Prostate gland (tissue), 2 donors: ENCODE measurements at regions not wholly inside any gene's neighbourhood (a gene's known extent, or its start where the extent isn't known, plus 50 kb on each side); places are given as distances from the start of the nearest gene placed in this dataset.
"Not testable (repeated sequence)": the region's sequence is repeated elsewhere in the genome, so short reads cannot be mapped to it uniquely, and the experiment has no call there.

Experiments
- DNase-seq: peaks from one replicate; pipeline ENCODE4 v3.0.0-alpha.2; 2019; ENCODE audit warnings: low spot score
- H3K27ac ChIP-seq, 2 donors: fragments of 200-600 bp; sonication (generic); 2 replicates each; pipeline ENCODE4 v1.5.1; 2017 to 2019
- H3K27me3 ChIP-seq: fragments of 200-600 bp; sonication (generic); replicated peaks from 2 replicates; pipeline ENCODE4 v1.5.1; 2019; ENCODE audit not compliant: insufficient read depth
- H3K36me3 ChIP-seq, 2 donors: fragments of 200-600 bp; sonication (generic); 1 replicate in 1 of 2; 2 replicates in 1 of 2; pipeline versions ENCODE4 v1.5.1 to v1.8.1; 2017 to 2019
- H3K4me1 ChIP-seq: fragments of 200-600 bp; sonication (generic); replicated peaks from 2 replicates; pipeline ENCODE4 v1.5.1; 2019
- H3K4me3 ChIP-seq, 2 donors: fragments of 200-600 bp; sonication (generic); 2 replicates each; pipeline ENCODE4 v1.5.1; 2017 to 2019
- H3K9me3 ChIP-seq: fragments of 200-600 bp; sonication (generic); 2 replicates; pipeline ENCODE4 v1.5.1; 2017
- CTCF ChIP-seq, 4 experiments: fragments of 200-600 bp in 2 of 4; fragments of 450-650 bp in 2 of 4; sonication (generic) in 2 of 4; IDR thresholded peaks; 1 replicate in 3 of 4; 2 replicates in 1 of 4; pipeline ENCODE4 v1.5.1; 2016 to 2019; ENCODE audit warnings: antibody characterized with exemption in 4 of 4, mild to moderate bottlenecking in 2 of 4, moderate library complexity in 2 of 4
- POLR2A ChIP-seq: fragments of 450-650 bp; IDR thresholded peaks from one replicate; pipeline ENCODE4 v1.6.1; 2016; ENCODE audit warnings: antibody characterized with exemption, mild to moderate bottlenecking
- POLR2AphosphoS5 ChIP-seq: sonication (generic); formaldehyde crosslinking; IDR thresholded peaks from one replicate; pipeline ENCODE4 v1.6.1; 2017; ENCODE audit warnings: antibody characterized with exemption
- WGBS: methylation state at CpG from one replicate; pipeline ENCODE4 v1.1.5; 2018; 5-methylcytosine and 5-hydroxymethylcytosine counted together
- intact Hi-C: fragments of 100-400 bp; cut with DNase I; formaldehyde crosslinking; loops from one replicate; pipeline ENCODE4 v1.14.2; 2022

GRCh38 chr16:55019419-55020131 is 88.9 kb downstream of the IRX5 start:
- WGBS = 96% methylated on average over 9 of the region's 9 CpGs
- Histone ChIP-seq H3K27ac (no peak overlapping the region), H3K4me1 (no peaks in the 10 kb centered on the region), H3K27me3 (peaks cover 2% of the 10 kb centered on the region), H3K4me3 (no peak overlapping the region), H3K9me3 (no peaks in the 10 kb centered on the region), H3K36me3 (no peaks in the 10 kb centered on the region)
- no peak for DNase-seq
- no peak for TF ChIP-seq CTCF (IDR thresholded peaks at IDR 0.05)
- TF ChIP-seq POLR2A = no peak
- TF ChIP-seq POLR2AphosphoS5 = no peak
- intact Hi-C loops = no loop called here

GRCh38 chr16:55021595-55022475 is 91.2 kb downstream of the IRX5 start:
- intact Hi-C loops = no loop called here
- TF ChIP-seq POLR2A = no peak
- no peak for TF ChIP-seq CTCF (IDR thresholded peaks at IDR 0.05)
- no peak for TF ChIP-seq POLR2AphosphoS5
- Histone ChIP-seq H3K27ac (no peak overlapping the region), H3K9me3 (no peaks in the 10 kb centered on the region), H3K4me1 (no peaks in the 10 kb centered on the region), H3K36me3 (no peaks in the 10 kb centered on the region), H3K27me3 (peaks cover 2% of the 10 kb centered on the region), H3K4me3 (no peak overlapping the region)
- no peak for DNase-seq
- 64% methylated on average over 11 of the region's 11 CpGs for WGBS

GRCh38 chr16:55027260-55027659 is 96.6 kb downstream of the IRX5 start:
- H3K36me3 ChIP-seq, H3K9me3 ChIP-seq, H3K27ac ChIP-seq, H3K4me3 ChIP-seq, intact Hi-C loops, H3K27me3 ChIP-seq, H3K4me1 ChIP-seq, DNase-seq: not testable (repeated sequence)

GRCh38 chr16:55029509-55029908 is 98.8 kb downstream of the IRX5 start:
- no peak for DNase-seq
- Histone ChIP-seq H3K27ac (no peak overlapping the region), H3K9me3 (no peaks in the 10 kb centered on the region), H3K36me3 (no peaks in the 10 kb centered on the region), H3K4me3 (no peak overlapping the region), H3K4me1 (no peaks in the 10 kb centered on the region), H3K27me3 (no peaks in the 10 kb centered on the region)
- 100% methylated on average over 1 of the region's 1 CpG for WGBS
- intact Hi-C loops = no loop called here
- no peak for TF ChIP-seq POLR2A
- no peak for TF ChIP-seq POLR2AphosphoS5
- TF ChIP-seq CTCF (IDR thresholded peaks at IDR 0.05) = no peak

GRCh38 chr16:55030944-55031343 is 100.3 kb downstream of the IRX5 start:
- Histone ChIP-seq H3K36me3 (no peaks in the 10 kb centered on the region), H3K27ac (no peak overlapping the region), H3K9me3 (no peaks in the 10 kb centered on the region), H3K4me3 (no peak overlapping the region), H3K4me1 (no peaks in the 10 kb centered on the region), H3K27me3 (no peaks in the 10 kb centered on the region)
- no peak for DNase-seq
- TF ChIP-seq CTCF (IDR thresholded peaks at IDR 0.05) (no peak), POLR2AphosphoS5 (no peak), POLR2A (no peak)
- intact Hi-C loops = no loop called here
- WGBS = 59% methylated on average over 5 of the region's 5 CpGs
